ENCODE measurements at regions not wholly inside any gene's neighbourhood (a gene's known extent, or its start where the extent isn't known, plus 50 kb on each side); places are given as distances from the start of the nearest gene placed in this dataset.

DNA sequence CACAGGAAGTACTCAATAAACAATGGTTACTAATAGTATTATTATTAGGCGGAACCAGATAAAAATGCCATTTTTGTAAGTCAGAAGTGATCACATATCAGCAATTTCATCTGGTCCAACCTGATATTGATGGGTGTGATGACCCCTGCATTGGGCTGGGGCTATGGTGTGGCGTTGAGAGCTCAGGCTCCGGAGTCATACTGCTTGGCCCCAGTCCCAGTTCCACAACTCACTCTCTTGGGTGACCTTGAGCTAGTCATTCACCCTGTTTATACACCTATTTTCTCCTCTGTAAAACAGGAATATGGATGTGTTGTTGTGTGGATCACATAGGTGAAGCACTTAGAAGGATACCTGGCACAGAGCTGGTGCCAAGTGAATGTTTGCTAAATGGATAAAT, 229.4 kb upstream of the POU3F1 start:
- ATAC-seq, result no peak

DNA sequence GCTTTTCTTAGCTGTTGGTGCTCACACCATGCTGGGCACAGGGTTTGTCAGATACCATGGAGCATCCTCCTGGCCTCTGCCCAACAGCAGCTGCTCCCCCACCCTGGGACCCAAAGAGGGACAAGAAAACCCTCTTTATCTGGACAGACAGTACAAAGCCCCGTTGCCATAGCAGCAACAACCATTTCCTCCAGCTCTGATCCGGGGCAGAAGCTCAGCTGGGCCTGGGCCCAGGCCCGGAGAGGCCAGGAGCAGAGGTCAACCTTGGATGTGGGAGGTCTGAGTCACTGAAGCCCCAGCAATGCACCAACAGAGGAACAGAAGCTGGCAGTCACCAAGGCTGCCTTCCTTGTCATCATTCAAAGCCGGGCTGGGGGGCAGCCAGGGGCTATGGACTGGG, 228.4 kb upstream of the POU3F1 start:
- ATAC-seq, result no peak

DNA sequence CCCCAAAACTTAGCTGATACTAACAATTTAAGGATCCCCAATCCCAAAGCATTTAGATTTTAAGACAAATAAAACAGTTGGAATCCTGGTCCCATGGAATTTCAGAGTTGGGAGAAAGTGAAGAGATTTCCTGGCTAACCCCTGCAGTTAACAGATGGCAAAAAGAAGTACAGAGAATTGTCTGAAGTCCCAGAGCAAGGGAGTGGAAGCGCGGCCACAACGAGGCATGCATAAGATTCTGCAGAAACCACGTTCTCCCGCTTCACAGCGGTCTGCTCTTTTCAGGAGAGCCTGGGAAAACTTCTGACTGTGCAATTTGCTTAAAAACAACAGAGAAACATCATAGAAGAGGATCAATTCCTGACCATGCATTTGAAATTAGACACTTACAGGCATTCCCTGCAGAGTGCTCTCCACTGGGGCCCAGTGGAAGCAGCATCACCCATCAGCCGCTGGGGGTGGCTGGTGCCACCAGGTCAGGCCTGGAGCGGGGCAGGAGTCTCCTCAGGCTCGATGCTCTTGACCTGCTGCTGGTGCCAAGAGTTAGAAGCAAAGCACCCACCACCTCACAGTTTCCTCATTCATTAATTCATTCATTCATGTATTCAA, 226.7 kb upstream of the POU3F1 start:
- no peak for ATAC-seq

DNA sequence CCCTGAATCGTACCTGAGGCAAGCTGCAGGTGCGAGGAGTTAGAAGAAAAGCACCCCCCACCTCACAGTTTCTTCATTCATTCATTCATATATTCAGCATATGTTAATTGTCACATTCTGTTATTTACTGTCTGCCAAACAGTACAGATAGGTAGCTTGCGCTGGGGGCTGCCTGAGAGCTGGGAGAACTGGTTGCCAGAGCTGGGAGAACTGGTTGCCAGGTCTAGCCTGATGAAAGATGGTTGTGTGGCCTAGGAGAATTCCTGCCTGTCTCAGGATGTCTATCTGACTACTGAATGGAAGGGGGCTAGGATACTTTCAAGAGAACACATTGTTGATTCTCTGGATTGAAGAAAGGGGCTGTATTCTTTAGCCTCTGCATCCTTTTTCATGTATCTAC, 225.9 kb upstream of the POU3F1 start:
- no peak for ATAC-seq

DNA sequence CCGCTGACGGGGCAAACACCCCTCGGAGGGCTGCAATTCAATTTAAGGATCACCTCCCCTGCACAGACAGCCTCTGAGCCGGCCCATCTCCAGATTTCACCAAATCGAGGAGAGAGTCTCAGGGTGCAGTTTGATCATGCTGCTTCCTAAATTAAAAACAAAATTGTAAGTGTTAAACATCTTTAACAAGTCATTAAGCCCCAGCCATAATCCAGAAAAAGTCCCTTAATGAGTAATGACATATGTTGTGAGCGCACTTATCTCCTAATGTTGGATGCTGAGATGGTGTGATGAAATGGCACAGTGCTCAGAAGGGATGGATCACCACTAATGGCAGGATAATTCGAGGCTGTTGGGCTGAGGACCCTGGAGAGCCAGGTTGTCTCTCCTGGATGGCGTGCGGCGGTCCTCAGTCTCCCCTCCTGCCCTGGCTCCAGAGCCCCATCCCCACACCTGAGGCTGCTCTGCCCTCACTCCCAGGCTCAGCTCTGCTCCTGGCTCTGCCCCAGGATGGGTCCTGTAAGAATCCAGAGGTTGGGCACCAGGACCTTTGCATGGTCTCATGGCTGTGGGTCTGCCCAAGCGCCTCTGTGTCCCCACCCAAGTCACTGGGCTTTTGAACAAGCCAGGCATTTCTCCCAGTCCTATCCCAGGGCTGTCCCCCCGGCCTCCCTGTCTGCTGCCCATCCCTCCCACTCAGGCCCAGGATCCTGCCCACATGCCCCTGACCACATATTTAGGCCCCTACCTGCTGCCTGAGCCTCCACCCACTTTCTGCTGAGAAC, 224.4 kb upstream of the POU3F1 start:
- ATAC-seq, result no peak

DNA sequence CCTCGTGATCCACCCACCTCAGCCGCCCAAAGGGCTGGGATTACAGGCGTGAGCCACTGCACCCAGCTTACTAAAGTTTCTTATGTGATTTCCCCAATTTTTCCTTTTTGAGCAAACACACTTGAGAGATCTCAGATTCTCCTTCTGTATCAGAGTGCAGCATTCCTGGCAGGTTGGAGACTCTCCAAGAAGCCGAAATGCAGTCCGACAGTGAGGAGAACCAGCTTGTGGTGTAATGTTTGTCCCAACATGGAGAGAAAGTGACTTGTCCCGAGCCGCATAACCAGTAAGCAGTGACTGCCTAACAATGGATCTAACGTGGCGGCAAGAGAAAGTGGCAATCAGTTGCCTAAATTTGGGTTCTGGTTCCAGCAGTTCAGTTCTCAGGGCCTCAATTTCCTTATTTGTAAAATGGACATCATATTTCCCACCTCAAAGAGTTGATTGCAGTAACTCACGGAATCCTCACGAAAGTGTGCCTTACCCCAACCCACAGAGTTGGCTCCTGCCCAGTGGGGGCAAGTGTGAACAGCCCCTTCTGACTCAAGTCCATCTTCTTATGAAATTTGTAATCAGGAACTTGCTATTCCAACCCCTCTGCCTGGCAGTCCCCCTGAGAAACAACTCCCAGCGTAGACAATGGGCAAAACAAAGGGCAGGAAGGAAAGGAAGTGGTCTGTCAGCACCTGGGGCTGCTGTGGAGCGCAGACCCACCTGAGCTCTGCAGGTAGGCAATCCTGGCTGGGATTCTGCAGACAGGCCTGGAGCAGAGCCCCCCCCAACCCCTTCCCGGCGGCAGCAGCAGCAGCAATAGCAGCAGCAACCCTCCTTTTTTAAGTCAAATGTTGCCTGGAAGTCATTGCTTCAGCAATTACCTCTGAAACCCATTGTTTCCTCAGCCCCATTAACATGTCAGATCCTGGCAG, 223.6 kb upstream of the POU3F1 start:
- ATAC-seq, result no peak

DNA sequence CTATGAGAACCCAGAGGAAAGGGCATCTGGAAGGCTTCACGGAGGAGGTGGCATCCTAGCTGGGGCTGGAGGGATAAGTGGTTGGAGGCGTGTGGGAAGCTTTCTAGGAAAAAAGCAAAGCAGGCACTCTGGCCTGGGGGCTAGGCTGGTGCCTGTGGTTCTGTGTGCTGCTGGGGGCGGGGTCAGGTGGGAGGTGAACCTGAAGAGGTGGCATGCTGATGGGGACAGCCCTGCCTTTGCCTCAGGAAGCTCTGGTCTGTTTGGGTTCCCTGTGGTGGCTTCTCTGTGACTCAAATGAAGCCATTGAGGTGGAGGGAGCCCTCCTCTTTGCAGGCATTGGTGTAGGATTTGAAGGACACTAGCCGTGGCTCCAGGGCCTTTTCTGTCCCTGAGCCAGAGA, 221.6 kb upstream of the POU3F1 start:
- no peak for ATAC-seq

DNA sequence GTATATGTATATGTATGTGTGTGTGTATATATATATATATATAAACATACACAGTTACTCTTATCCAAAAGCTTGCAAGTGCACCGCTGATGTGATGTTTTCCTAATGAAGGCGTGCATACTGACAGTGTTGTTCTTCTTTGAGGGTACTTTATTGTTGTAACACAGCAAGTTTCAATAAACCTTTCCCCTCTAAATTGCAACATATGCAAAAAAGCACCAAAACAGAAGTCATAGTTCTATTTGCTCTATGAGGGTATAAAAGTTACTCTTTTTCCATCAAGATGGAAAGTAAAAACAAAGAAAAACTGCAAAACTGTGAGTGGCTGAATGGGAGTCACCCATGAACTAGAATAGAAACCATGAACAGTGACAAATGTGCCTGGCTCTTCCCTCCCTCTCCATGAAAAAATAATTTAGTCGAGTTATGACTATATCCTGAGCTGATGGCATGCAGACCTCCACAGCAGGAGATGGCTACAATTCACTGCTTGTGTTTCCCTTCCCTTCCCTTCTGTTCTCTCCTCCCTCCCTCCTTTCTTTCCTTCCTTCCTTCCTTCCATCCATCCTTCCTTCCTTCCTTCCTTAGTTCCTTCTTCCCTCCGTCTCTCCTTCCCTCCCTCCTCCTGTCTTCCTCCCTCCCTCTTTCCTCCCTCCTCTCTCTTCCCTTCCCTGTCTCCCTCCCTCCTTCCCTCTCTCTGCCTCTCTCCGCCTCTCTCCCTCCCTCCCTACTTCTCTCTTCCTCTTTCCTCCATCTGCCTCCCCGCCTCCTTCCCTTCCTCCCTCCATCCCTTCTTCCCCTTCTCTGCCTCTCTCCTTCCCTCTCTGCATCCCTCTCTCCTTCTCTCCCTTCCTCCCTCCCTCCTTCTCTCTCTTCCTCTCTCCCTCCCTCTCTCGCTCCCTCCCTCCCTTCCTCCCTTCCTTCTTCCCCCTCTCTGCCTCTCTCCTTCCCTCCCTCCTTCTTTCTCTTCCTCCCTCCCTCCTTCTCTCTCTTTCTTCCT, 220.7 kb upstream of the POU3F1 start:
- no peak for ATAC-seq

DNA sequence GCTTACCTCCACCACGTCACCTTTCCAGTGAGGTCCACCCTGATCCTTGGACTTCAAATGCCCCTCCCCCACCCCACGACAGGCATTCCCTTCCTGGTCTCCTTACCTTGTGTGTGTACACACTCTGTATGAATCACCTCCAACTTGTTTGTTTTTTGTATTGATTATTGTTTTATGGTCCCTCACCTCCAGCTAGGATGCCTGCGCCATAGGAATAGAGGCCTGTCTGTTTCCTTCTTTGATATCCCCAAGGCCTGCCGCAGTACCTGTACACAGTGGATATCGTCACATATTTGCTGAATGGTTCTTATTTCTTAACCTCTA, 219.6 kb upstream of the POU3F1 start:
- ATAC-seq, result no peak

DNA sequence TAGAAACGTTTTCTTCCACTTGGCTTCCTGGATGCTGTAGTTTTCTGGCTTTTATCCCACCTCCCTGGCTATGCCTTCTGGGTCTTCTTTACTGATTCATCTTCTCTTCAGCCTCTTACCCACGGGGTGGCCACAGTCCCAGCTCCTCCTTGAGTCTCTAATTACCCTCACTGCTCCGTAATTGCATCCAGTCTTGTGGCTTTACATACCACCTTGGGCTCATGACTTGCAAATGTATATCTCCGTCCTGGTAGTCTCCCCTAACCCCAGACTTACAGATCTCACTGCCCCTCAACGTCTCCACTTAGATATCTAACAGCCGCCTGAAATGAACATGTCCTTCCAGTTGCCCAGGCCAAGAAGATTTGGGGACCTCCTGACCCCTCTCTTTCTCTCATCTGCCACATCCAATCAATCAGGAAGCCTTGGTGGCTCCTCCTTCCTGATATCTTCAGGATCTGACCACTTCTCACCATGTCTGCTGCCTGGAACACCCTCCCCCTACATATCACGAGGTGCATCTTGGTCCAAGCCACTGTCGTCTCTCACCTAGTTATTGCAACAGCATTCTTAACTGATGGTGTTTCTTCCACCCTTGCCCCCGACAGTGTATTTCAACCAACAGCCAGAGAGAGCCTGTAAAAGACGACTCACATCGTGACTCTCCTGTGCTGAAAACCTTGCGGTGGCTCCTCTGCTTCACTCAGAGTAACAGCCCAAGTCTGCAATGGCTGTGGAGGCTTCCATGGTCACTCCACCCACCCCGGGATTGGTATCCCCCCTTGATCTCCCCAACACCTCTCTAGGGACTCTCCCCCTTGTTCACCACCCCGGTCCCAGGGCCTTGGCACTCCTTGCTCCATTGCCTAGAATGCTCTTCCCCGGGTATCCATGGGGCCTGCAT, 219.0 kb upstream of the POU3F1 start:
- no peak for ATAC-seq

DNA sequence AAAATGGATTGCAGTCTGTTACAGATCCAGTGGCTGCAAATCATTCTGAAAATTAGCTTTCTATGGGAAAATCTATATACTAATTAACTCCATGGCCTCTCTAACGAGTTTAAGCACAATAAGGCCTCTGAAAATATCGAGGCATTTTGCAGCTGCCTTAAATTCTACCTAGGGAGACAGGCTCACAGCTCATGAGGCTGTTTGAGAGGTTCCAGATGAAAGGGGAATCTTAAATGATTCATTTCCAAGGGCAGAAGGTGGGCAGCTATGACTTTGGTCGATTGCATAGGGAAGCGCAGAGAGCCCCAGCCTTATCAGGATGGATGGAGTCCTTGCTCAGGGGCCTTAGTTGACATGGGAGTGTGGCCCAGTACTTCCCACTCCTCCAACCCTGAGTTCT, 216.8 kb upstream of the POU3F1 start:
- no peak for ATAC-seq

DNA sequence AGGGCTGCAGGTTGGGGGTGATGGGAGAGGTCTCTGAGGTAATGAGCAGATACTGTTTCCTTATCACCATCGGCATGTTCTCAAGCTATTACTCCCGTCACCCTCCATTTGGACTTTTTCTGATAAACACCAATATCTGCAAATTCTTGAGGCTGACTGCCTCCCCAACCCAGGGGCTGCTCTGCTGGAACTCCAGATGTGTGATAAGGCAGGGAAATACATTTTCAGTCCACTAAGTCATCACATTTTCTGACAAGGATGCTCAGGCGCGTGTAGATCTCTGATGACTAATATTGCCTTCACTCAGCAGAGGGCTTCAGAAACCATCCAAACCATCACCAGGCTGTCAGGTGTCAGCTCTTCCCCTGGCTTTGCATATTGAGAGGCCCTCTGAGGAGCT, 215.0 kb upstream of the POU3F1 start:
- ATAC-seq, result no peak

DNA sequence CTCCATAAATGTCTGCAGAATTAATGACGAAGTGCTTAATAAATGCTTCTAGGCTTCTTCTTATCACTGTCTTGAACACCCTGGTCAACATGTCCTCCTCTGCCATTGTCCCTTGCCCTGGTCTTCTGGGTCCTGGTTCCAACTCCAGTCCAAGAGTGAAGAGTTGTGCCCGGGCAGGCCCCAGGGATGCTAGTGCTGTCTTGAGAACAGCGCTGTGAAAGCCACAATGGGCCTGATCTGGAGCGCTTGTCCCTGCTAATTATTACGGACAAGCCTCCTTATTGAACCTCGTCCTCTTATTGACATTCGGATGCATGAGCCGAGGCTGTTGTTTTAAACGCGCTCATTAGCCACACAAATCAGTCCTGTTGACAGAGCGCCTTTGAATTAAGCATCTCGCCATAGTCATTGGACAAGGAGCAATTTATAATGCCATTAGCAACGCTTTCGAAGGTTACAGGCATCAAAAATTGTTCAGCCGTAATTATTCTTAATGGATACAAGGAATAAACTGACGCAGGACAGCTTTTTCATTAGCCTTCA, 211.6 kb upstream of the POU3F1 start:
- no peak for ATAC-seq

DNA sequence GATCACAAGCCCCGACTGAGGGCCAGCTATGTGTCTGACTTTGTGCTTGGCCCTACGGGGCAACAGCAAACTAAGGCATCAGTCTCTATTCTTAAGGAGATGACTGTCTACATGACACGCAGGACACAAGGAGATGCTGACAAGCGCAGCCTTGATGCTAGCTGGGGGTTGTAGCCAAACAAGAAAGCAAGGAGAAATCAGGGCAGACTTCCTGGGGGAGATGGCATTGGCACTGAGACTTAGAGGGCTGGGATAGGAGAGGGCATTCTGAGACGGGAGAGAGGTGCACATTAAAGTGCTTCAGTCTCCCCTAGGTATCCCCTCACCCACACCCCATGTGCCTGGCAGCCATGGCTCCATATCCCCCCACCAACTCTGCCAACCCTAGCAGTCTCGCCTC, 210.8 kb upstream of the POU3F1 start:
- no peak for ATAC-seq

DNA sequence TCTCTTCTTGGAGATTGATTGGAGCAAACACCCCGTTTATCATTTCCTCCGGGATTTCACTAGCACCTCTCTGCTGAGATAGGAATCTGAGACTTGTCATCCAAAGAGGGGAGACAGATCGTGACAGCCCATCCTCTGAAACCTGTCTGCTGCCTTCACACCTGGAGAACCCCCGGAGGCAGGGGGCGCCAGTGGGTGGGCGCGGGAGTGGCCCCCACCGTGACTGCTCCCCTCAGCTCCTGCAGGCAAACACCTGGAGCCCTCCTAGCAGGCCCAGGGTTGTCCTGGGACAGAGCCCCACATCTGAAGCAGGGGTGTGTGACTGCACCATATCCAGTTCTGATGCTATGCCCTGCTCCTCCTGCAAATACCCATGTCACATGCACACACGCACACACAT, 209.5 kb upstream of the POU3F1 start:
- no peak for ATAC-seq

DNA sequence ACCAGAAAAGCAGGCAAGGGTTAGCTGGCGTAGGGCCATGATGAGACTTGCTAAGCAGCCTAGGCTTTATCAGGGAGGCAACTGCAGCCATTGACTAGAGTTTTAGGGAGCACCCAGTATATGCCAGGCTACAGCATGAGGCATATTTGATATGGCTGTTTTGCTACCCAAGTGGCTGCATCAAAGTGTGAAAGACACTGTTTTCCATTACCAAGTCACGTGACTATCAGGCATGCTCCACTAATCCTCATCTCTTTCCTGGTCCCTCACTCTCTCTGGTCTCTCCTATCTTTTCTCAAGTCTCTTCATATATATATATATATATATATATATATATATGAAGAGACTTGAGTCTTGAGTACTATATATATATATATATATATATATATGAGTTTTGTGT, 206.7 kb upstream of the POU3F1 start:
- ATAC-seq, result no peak

DNA sequence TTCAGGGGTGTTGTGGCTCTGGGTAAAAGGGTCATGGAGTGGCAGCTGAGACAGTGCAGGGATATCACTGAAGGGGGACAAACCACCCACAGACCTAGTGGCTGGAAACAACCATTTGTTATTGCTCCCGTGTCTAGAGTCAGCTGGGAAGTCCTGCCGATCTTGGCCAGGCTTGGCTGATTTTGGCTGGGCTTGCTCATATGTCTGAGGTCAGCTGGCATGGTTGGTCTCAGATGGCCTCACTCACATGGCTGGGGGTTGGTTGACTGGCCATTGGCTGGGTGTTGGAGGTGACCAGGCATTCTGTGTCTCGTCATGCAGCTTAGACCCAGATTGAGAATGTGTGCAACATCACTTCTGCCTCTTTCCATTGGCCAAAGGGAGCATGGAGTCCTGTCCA, 203.8 kb upstream of the POU3F1 start:
- ATAC-seq, result no peak

DNA sequence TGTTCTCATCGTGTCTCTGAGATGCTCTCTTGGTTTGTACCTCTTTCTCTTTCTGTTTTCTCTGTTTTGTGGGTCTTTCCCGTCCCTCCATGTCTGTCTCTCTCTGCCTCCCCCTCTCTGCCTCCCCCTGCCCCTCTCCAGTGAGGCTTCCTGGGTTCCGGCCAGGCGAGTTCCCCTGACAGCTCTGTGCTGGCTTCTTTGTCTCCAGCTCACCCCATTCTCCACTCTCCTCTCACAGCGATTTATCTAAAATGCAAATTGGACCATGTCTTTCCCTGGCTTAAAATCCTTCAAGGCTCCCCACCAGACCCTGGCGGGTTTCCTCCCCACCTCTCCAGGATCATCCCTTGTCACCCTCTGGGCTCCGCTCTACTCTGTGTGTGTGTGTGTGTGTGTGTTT, 202.4 kb upstream of the POU3F1 start:
- ATAC-seq, result no peak

DNA sequence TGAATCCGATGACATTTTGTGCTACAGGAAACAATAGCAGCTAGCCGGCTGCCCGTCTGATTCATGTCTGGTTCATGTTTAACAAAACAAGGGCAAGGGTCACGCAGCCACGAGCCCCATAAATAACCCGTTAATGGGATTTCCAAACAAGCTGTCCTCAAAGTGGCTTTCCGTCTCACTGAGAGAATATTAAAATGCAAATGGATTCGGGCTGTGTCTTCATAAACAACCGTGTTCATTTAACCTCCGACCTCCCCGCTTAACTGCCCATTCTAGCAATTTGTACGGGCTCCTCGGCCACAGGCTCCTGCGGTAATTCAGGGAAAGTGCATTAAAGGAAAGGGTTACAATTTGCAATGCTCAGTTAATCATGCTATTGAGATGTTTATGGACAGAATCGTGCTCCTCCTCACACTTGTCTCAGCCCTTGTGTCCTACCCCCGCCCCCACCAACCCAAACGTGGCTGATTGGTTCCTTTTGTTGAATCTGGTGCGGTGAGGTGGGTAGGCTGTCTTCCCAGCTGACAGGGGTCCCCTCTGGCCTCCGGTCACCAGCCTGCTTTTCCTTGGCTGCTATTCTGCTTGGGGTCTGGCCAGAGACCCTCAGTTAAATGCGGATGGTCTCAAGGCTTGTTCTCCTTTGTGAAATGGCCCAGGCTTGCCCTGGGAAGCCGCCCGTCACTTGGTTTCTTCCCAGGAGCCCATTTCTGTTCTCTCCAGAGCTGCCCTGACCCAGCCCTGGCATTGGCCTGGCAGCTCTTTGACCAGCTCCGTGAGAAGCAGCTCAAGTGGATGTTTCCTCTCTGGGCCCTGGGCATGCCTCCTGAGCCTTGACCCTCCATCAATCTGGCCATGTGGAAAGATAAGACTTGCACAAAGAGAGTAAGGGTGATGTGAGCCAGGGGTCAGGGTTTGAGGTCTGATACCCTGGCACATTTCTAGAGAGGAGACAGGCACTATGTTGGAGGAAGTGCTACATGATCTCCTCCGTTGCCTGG, 200.7 kb upstream of the POU3F1 start:
- no peak for ATAC-seq
